CD1c-positive myeloid dendritic cell (primary cell): ENCODE measurements at regions not wholly inside any gene's neighbourhood (a gene's known extent, or its start where the extent isn't known, plus 50 kb on each side); places are given as distances from the start of the nearest gene placed in this dataset.

ENCODE experiments used
- DNase-seq: peaks from one replicate; pipeline ENCODE4 v3.0.0-alpha.2; 2016; ENCODE audit errors: extremely low spot score

DNA sequence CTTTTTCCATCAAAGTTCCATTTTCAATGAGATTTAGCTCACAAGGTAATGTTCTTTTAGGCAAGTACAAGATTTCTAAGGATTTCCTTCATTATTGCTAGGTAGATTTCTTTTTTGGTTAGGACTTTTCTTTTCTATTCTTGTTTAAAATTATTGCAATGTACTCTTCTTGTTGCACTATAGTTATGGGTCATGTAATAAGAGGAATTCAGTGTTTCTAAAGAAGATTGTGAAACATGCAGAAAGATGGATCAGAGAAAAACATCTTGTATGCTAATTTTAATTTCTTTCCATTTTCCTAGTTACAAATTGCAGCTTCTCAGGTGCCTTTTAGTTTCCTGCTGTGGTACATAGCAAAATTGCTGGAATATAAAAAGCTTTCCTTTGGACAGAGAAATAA is 56.1 kb downstream of the BTG1 start:
- no peak for DNase-seq

DNA sequence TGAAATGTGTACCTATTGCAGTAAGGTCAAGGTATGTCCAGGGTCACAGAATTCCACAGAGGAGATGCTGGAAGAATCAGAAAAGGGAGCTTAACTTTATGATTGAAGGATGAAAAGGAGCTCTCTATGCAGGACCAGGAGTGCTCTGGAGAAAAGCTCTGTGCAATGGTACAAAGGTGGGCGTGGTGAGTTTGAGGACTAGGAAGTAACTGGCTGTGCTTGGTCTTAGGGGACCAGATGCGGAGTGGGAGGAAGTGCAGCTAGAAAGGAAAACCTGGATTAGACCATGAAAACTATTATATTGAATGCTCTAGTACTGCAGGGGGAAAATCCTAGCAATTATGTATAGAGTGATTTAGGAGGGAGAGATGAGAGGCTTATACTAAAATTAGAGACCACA is 56.8 kb downstream of the BTG1 start:
- peak; percentile 20 for DNase-seq

- no peak for DNase-seq
These were observed 60.0 kb downstream of the BTG1 start for GRCh38 chr12:92085736-92086040.

DNA sequence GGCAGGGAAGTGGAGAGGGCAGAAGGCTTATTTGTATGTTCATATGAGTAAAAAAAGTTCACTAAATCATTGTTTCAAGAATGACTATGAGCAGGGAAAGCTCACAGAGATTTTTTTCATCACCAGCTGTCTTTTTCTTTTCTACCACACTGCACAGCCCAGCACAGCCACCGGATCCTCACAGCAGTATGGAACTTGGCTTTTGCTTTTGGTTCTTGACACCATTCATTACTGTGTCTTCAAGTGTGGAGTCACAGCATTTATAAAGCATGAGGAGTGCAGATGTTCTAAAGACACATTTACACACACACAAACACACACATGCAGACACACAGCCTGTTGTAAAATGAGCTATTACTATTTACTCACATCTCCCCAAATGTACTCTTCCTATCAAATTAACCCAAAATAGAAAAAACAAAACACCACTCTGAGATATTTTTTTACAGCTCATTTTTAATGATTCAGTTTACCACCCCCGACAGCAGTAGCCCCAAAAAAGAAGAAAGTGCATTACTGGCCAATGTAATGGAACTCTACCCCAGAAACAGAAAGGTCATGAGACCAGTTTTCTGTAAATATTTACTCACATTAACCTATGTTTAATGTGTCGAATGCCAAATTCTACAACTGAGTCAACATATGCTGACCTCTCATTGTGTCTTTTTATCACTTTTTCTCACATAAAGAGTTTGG is 60.5 kb downstream of the BTG1 start:
- DNase-seq: no peak

DNA sequence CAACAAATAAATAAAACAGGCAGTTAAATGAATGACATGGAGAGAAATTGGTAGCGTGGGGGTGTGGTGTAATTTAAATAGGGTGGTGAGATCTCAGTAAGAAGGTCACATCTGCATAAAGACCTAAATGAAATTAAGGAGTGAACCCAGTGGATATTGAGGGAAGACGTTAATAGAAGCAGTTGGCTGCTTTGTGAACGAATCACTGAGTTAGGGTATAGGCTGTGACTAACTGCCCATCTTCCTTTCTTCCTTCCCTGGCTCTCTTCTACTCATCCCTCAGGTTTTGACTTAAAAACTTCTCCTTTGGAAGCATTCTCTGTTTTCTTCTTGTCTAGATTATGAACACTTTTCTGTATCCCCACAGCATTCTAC is 64.7 kb downstream of the BTG1 start:
- no peak for DNase-seq

- no peak for DNase-seq
These were observed 66.6 kb downstream of the BTG1 start for GRCh38 chr12:92079054-92079385.

DNA sequence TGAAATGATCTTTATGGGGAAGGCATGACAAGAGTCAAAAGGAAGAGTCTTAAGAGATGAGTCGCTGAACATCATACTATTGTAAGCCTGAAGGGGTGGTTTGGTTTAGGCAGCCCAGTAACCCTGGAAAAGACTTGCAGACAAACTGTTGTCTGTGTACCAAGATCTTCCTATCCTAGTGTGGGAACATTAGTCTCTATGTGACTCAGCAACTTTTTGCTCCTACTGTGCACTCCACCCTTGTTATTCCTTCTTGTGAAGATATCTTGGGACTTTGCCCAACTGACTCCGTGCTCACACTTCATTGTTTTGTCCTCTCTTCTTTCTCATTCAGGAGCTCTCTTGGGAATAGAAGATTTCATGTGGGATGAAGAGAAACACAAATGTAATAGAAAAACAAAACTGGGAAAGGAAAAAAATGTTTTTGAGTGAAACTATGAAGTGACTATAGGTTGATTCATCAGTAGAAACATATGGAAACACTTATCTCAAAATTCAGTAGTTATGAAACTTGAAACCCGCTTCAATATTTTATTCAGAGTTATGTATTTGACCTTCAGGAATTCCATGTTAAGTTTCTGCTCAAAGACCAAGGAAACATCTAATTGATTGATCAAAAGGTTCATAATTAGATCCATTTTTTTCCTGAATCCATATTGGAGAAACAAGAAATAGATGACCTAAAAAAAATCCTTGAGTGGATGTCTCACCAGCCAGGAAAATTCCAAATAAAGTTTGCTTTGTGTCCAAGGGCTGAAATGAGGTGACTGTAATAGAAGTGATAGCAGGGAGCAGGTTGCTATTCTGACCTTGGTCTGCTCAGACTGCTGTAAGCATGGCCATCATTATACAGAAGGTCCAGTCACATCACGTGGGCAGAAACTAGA is 67.2 kb downstream of the BTG1 start:
- no peak for DNase-seq

DNA sequence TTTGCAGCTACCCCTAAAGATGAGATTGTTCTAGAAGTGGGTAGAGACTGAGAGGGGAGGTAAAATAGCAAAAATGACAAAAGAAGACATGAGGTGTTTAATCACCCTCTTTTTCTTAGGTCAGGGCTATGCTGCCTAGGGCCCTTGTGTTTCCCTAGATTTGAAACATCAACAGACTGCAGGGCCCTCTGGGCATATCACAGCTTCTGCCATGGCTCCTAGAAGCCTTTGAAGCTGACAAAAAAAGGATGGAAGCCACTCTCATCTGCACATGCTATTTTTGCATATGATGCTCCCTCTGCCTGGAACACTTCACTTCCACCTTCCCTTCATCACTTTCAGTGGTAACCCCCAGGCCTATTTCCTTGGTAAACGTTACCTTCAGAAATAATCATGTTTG is 68.1 kb downstream of the BTG1 start:
- DNase-seq: no peak

- no peak for DNase-seq
These were observed 69.5 kb downstream of the BTG1 start for GRCh38 chr12:92076101-92076500.

DNA sequence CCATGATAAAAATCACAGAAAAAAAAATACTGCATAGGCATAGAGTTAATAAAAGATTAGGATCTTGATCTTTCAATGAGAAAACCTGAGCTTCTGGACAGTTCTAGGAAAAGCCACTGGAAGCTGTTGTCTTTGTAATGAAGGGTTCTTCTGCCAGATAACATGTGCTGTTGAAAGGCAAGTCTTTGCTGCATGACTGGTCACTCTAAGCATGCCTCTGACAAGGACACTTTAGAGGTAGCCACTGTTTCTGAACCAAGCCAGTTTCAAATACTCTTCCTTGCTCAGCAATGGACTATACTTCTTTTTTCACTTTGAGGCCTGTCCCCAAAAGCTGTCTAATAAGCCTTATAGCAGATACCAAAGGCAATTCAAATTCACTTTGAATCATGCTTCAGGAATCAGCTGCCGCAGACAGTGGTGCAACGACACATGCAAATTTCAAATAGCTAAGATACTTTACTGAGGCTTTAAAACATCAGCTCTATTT is 70.2 kb downstream of the BTG1 start:
- DNase-seq: no peak

DNA sequence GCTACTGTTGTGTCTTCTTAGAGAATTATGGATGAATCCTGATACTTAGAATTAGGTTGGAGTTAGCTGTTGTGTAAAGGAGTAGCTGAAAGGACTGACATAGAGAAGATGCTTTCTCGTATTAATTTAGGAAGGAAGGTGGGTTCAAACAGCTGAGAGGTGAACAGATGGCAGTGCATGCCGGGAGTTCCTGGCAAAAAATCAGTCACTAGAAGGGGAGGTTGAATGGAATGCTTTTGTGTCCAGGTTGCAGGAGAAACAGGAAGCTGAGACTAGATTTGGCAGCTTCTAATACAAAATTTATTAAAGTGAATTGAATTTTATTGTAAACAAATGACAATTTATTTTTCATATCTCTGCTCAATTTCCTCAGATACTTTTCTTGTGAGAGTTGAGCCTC is 70.8 kb downstream of the BTG1 start:
- DNase-seq: no peak

DNA sequence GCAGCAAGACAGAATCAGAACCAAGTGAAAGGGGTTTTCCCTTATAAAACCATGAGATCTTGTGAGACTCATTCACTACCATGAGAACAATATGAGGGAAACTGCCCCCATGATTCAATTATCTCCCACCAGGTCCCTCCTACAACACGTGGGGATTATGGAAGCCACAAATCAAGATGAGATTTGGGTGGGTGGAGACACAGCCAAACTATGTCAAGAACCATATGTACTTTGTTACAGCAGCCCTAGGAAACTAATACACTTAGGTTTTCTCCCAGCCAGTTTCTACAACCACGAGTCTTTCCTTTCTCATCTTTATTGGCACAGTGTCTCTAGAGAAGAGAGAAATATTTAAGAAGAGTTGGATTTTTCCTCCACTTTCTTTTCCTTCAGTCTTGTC is 72.6 kb downstream of the BTG1 start:
- DNase-seq: no peak

GRCh38 chr12:92072112-92072511 is 73.5 kb downstream of the BTG1 start:
- DNase-seq: no peak

DNA sequence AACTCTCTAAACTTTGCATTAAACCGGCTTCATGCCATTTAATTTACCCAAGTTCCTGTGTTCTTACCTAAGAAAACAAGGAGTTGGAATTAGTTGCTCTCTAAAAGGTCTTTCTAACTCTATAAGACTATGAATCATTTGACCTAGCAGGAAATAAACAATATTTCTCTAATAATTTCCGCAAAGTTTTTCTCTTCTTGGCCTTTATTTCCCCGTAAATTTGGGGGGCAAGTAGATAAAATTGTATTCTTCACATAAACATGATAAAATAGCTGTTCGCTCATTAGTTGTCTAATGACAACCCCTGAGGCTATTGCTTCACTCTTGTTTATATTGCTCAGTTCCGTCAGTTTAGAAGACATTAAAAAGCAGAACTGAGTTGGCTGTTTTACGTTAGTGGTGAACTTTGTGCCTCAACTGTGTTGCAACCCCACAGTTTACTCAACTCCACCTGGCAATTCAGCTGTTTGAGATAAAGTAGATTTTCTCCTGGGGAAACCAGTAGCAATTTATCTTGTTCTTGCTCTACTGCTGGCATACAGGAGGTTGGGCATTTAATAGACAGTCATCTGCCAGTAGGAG is 74.7 kb downstream of the BTG1 start:
- DNase-seq: peak; percentile 90

DNA sequence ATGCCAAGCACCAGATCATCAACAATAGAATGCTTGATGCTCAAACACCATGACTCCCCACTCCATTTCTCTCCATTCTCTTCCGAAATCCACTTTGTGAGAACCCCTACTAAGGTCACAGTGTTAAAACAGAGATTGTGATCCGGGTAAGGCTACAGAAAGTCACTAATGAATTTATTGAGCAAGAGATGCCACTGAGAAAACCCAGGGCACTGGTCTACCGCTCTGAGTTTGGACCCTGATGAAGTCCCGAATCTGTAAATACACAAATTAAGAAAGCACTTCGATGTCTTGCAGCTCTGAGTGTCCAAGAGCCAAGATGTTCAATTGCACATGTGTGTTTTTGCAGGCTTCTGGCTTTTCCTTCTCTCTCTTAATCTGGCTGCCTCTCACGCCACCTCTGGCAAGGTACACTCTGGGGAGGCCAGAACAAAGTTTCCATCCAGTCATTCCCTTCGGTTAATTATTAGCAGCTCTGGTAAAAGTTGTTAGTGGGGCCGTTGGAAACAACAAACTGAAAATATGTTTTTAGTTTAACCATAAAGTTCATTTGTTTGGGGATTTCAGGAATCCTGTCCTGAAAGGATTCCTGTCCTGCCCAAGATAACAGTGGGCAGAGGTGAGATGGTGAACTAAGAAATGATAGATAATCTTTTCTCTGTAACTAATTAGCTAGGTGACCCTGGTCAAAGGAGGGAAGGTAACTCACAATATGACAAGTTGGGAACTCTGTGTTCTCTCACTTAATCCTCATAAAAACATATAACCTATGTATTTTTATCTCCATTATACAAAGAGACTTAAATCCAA is 75.4 kb downstream of the BTG1 start:
- DNase-seq: no peak

- no peak for DNase-seq
These were observed 77.2 kb downstream of the BTG1 start for GRCh38 chr12:92068459-92068858.

GRCh38 chr12:92065639-92066038 is 80.0 kb downstream of the BTG1 start:
- DNase-seq: peak; percentile 75

GRCh38 chr12:92065018-92065499 is 80.6 kb downstream of the BTG1 start:
- DNase-seq: peak; percentile 41

GRCh38 chr12:92064422-92064821 is 81.2 kb downstream of the BTG1 start:
- DNase-seq: no peak

DNA sequence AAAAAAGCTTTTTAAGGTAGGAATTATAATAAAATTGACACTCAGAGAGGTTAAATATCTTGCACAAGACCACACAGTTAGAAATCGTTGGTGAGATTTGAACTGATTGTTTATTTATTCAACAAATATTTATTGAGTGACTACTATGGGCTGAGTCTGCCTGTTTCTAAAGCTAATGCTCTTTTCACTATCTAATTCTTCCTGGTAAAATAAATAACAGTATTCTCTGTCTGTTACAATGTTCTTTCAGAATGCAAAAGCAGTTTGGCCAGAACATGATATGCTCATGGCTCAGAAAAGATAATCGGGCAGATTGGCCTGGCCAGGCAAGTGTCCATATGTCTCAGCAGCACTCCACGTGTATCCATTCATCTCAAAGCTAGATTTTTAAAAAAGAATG is 82.0 kb downstream of the BTG1 start:
- no peak for DNase-seq

DNA sequence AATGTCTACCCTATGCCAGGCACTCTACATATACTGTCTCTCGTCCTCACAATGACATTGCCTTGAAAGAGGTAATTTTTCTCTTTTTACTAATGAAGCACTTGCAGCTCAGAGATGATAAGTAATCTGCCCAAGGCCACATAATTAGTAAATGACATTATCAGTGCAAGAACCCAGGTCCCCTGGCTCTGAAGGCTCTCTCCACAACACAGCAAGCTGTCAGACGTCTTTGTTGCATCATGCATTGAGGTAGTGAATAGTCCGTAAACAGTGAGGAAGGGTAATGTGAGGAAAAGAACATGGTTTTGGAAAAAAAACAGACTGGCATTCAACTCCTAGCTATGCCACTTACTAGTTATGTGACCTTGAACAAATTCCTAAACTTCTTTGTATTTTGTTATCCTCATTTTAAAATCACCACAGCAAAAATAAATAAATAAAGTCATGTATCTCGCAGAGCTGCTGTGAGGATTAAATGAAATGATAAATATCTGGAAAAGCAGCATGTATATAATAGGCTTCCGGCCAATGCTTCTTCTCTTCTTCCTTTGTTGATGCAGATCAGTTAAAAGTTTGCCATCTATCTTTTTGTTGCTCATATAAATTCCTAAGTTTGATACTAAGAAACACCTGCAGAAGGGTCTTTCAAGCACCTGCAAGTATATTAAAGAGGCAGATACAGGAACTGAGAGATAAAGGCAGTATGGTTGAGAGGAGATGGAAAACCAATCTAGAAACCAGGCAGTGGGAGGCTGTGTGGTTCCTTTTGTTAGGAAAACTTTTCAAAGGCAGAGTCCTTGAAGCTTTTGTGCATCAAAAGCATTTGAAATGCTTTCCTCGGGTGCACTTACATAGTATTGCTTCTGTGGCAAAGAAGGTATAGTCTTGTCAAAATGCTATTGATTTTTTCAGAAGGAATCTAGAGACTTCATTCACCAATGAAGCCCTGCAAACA is 82.8 kb downstream of the BTG1 start:
- no peak for DNase-seq
